ENCODE measurements at regions not wholly inside any gene's neighbourhood (a gene's known extent, or its start where the extent isn't known, plus 50 kb on each side); places are given as distances from the start of the nearest gene placed in this dataset.

DNA sequence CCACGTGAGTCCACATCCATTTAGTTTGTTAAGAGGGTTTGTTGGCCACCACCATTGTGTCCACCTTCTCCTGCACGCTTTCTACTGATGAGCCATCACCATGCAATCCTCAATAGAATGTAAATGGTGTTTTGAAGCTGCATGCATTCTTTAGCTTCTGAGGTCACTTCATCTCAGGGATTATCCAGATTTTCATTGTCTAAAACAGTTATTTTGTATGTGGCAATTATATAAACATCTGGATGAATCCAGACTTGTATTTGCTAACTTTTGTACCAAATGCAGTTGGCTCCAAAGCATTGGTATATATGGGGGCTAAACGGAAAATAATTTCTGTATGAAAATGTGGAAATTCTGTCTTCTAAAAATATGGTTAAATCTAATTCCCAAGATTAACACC, 231.2 kb upstream of the ARID1B start:
- TF ChIP-seq, protein P1, sequence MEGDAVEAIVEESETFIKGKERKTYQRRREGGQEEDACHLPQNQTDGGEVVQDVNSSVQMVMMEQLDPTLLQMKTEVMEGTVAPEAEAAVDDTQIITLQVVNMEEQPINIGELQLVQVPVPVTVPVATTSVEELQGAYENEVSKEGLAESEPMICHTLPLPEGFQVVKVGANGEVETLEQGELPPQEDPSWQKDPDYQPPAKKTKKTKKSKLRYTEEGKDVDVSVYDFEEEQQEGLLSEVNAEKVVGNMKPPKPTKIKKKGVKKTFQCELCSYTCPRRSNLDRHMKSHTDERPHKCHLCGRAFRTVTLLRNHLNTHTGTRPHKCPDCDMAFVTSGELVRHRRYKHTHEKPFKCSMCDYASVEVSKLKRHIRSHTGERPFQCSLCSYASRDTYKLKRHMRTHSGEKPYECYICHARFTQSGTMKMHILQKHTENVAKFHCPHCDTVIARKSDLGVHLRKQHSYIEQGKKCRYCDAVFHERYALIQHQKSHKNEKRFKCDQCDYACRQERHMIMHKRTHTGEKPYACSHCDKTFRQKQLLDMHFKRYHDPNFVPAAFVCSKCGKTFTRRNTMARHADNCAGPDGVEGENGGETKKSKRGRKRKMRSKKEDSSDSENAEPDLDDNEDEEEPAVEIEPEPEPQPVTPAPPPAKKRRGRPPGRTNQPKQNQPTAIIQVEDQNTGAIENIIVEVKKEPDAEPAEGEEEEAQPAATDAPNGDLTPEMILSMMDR (IDR thresholded peaks at IDR 0.05; ENCODE audit: insufficient read depth, low read length), result no peak
- TF ChIP-seq POLR2AphosphoS5 (IDR thresholded peaks at IDR 0.05; ENCODE audit: low read depth), result no peak
